Right renal pelvis (tissue), 4 donors: ENCODE measurements at regions not wholly inside any gene's neighbourhood (a gene's known extent, or its start where the extent isn't known, plus 50 kb on each side); places are given as distances from the start of the nearest gene placed in this dataset.
A peak's percentile ranks its signal among the peaks of the same experiment; 100 is the strongest.
"Not testable (repeated sequence)": the region's sequence is repeated elsewhere in the genome, so short reads cannot be mapped to it uniquely, and the experiment has no call there.

Experiments used
- DNase-seq, 4 donors: peaks; one replicate each; pipeline ENCODE4 v3.0.0-alpha.2; 2013; ENCODE audit warnings: low read depth in 4 of 4, low spot score in 3 of 4, missing footprints in 1 of 4

- not testable (repeated sequence) for DNase-seq
Observed at GRCh38 chr11:3514635-3515424, 127.0 kb downstream of the ART5 start.

- DNase-seq: not testable (repeated sequence)
Observed at GRCh38 chr11:3513311-3513710, 128.5 kb downstream of the ART5 start.

DNA sequence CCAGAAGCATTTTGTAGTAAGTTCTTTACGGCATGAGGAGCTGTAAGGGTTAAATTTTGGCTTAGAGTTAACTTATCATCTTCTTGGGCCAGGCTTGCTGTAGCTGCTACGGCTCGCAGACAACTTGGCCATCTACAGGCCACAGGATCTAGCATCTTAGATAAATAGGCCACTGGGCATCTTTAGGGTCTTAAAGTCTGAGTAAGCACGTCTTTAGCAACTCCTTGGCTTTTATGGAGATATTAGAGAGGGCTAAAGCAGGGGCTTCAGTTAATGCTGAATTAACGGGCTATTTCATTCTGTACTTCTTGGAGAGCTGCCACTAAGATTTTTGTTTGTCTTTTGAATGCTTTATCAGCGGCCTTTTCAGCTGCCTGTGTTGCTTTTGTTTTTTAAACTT is 129.0 kb downstream of the ART5 start:
- peak in 1 of 4 donors; percentile 0 for DNase-seq

DNA sequence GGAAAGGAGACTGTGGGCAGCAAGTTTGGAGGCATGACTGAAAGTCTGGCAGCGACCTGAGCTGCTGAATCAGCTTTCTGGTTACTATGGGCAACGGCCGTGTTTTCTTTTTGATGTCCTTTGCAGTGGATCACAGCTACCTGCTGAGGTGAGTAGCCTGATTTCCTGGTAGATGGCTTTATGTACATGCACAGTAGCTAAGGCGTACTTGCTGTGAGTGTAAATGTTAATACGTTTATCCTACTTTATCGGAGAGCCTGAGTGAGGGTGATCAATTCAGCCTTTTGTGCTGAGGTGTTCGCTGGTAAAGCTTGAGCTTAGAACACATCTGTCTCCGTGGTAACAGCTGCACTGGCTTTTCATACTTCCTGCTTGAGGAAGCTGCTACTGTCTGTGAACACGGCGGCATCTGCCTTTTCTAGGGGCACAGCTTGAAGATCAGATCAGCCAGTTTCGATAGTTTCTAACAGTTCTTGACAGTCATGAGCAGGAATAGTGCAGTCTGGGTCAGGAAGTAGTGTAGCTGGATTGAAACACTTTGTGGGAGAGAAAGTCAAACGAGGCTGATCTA is 129.6 kb downstream of the ART5 start:
- peak in 3 of 4 donors; percentile 0 to 4 (median 3) for DNase-seq

DNA sequence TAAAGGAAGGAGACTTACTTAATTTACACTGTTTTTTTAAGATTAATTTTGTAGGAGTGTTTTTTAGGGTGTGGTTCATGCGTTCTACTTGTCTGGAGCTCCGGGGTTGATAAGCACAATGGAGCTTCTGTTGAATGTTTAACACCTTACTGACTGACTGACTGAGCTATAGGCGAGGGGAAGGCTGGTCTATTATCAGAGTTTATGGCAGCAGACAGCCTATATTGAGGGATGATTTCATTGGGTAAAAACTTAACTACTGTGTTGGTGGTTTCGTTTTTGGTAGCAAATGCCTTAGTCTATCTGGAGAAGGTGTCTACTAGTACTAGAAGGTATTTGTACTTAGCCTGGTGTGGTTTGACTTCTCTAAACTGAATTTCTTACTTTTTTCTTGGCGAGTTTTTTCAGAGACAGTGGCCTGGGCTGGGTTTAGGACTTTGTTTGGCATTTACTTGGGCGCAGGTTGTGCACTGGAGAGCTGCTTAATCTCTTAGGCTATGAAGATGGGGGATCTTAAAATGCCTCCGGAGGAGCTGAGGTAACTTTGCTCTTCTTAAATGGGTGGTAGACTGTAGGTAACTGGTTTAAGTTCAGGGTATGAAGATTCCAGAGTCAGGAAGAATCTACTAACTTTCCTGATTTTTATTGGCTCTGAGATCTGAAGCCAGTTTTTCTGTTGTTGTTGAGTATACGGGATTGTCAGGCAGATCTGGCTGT is 130.2 kb downstream of the ART5 start:
- not testable (repeated sequence) for DNase-seq

DNA sequence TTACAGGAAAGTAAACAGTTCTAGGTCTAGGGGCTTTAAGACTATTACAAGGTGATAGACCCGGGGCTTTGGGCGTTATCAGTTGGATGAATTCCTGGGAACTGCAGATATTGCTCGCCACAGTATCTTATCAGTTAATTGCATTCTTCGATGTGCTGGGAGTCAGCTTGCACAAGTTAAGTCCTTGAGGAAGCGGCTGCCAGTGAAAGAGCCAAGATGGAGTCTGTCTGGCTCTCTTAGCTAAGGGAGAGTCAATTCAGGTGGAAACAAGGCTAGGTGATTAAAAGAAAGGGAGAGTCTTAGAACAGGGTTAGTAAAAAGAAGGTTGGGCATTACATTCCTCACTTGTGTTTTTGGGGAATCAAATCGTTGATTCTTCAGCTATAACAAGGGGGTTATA is 130.6 kb upstream of the ZNF195 start:
- DNase-seq: not testable (repeated sequence)

DNA sequence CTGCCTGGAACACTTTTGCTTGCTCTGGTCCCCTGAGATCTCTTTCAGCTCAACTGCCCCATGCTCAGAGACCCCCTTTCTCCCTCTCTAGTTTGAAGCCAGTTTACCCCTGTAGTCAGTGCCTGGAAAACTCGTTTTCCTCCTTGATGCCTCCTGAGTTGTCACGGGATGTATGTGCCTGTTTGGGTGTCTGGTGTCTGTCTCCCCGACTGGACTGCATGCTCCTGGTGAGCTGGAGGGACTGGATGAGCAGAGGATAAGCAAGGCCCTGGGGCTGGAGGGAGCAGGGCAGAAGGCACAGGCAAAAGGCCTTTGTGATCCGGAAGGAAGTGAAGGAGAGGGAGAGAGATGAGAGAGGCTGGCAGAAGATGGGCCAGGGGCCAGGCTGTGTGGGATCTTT is 120.3 kb upstream of the ZNF195 start:
- not testable (repeated sequence) for DNase-seq

GRCh38 chr11:3498356-3498755 is 119.4 kb upstream of the ZNF195 start:
- DNase-seq: not testable (repeated sequence)

GRCh38 chr11:3493152-3493551 is 114.2 kb upstream of the ZNF195 start:
- not testable (repeated sequence) for DNase-seq

DNA sequence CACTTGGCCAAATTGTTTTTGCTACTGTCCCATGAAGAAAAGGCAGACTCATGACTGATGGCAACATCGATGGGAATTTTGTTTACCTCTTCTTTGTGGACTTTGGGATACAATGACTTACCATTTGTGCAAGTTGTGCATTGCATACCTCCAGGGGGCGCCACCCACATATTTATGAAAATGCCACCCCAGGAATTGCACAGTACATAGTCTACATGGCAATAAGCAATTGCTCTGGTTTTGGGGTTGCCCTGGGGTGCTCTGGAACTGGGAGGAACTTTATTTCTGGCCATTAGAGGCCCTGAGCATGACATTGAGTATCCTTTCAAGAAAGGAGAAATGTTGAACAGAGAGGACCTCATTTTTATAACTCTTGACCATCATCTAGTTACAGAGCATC is 109.1 kb upstream of the ZNF195 start:
- not testable (repeated sequence) for DNase-seq

DNA sequence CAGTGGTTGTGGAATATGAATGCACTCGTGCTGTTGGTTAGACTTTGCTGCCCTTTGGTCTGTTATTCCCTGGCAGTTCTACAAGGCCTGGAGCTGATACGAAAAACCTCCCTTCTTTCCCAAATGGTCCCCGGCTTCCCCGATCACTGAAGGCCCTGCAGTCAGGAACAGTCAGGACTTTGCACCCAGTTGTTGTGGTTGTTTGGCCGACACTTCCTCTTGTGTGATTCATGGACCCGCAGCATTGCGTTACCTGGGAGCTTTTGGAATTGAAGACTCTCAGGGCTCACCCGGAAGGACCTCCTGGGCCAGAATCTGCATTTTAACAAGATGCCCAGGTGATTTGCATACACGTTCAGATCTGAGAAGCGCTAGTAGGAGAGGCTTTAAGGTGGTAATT is 106.8 kb upstream of the ZNF195 start:
- DNase-seq: not testable (repeated sequence)

- not testable (repeated sequence) for DNase-seq
Observed at GRCh38 chr11:3476937-3477885, 98.3 kb upstream of the ZNF195 start.

DNA sequence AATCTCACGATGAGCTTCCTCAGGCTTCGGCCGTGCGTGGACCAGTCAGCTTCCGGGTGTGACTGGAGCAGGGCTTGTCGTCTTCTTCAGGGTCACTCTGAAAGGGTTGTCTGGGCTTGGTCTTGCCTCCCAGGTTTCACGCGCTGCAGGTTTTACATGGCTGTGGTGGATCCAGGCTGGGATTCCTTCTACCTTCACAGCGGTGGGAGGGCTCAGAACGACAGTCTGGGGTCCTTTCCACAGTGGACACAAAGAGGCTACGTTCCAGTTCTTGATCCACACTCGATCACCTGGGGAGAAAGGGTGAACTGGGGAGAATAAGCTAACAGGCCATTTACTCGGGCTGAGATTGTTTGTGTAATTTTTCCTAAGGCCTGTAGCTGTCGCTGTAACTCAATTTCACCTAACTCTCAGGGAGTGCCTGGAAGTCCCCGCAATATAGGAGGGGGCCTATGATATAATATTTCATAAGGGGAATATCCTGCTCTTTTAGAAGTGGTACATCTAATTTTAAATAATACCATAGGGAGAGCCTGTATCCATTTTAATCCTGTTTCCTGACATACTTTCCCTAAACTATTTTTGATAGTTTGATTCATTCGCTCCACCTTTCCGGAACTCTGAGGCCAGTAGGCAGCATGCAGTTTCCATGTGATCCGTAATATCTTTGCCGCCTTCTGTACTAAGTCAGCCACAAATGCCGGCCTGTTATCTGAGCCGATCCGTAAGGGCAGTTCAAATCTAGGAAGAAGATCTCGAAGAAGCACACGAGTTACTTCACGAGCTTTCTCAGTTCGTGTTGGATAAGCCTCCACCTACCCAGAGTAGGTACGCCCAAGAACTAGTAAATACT is 97.4 kb upstream of the ZNF195 start:
- DNase-seq: not testable (repeated sequence)

DNA sequence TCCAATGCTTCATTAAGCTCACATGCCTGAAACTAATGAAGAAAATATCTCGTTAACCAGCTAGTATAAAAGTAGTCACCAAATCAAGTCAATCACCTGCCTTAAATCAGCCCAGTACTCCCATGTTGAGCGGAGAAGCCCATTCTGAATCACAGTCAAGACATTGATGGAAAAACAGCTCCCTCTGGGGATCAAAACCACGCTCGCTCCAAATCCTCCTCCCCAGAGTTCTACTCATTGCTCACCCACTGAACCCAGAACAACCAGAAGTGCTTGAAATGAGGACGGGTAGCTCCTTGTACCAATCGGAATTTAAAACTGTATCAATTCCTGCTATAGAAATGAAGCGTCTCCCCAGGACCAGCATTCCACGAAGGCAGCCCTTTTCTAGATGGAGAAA is 90.0 kb upstream of the ZNF195 start:
- not testable (repeated sequence) for DNase-seq

DNA sequence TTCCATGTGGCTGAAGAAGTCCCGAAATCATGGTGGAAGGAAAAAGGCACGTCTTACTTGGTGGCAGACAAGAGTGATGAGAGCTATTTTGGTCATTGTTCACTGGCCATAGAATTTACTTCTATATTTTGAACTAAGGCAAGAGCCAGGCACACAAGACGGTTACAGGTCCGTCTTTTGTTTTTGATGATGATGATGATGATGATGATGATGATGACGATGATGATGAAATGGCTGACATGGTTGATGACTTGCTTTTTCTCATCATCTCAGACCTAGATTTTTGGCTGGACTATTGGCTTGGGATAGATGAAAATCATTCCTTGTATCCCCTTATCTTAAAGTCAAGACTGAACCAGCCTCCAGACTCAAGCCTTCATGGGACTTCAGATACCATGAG is 88.7 kb upstream of the ZNF195 start:
- not testable (repeated sequence) for DNase-seq

DNA sequence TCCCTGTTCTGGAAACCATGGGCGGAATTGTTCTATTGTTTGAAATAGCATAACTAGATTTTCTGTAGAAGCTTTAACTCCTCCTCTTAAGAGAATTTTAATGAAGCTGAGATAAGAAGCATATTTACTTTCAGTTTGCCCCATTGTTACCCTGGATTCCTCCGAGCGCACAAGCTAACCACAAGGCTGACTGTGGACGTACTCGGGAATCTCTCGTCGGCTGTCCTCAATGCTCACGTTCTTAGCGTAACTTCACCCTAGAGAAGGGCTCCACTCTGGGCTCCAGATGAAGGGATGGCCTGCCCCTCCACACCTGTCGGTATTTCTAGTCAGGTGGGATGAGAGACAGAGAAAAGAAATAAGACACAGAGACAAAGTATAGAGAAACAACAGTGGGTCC is 76.7 kb upstream of the ZNF195 start:
- not testable (repeated sequence) for DNase-seq

- DNase-seq: peak in 1 of 4 donors; percentile 21
Observed at GRCh38 chr11:3454844-3455243, 75.9 kb upstream of the ZNF195 start.

DNA sequence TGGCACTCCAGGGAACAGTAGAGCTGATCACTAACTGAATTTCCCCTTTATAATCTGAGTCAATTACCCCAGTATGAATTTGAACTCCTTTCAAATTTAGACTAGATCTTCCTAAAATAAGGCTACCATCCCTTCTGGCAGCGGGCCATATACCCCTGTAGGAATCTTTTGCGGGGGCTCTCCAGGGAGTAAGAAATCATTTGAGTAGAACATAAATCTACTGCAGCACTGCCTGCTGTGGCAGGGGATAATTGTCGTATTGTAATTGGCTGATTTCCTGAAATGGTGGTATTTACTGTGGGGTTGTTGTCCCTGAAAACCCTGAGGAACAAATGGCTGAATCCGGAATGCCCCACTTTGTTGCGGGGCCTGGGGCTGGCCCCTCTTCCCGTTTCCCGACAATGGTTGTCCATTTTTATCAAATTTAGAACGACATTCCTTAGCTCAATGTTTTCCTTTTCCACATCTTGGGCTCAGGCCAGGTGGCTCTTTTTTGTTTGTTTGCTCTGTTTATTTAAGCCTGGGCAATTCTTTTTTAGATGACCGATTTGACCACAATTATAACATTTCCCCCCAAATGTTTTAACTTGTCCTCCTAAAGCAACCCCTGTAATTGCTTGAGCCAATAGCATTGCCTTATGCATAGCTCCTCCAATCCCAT is 74.8 kb upstream of the ZNF195 start:
- DNase-seq: not testable (repeated sequence)

- DNase-seq: not testable (repeated sequence)
Observed at GRCh38 chr11:3450822-3451221, 71.9 kb upstream of the ZNF195 start.
